CD14-positive monocyte (primary cell): ENCODE measurements at regions not wholly inside any gene's neighbourhood (a gene's known extent, or its start where the extent isn't known, plus 50 kb on each side); places are given as distances from the start of the nearest gene placed in this dataset.

Source experiments
- DNase-seq, 3 donors: peaks; one replicate each; pipeline ENCODE4 v3.0.0-alpha.2; 2011 to 2022
- H2AFZ ChIP-seq: 2 replicates; pipeline ENCODE4 v1.6.0; 2012; ENCODE audit warnings: mild to moderate bottlenecking, low read depth, low read length, inconsistent platforms; ENCODE audit not compliant: insufficient read depth, poor library complexity, severe bottlenecking
- H3K27ac ChIP-seq, 2 donors: 1 replicate in 1 of 2; 2 replicates in 1 of 2; pipeline ENCODE4 v1.5.1; 2012 to 2013; ENCODE audit warnings: low read length in 2 of 2, control low read depth in 1 of 2, inconsistent platforms in 1 of 2, low read depth in 1 of 2, mild to moderate bottlenecking in 1 of 2
- H3K27me3 ChIP-seq, 2 donors: one replicate each; pipeline versions ENCODE4 v1.6.0 to v1.6.1; 2011 to 2013; ENCODE audit warnings: low read length in 2 of 2; ENCODE audit not compliant: control insufficient read depth in 2 of 2, insufficient read depth in 2 of 2
- H3K36me3 ChIP-seq, 2 donors: replicated peaks in 1 of 2; 1 replicate in 1 of 2; 2 replicates in 1 of 2; pipeline versions ENCODE4 v1.5.1 to v1.6.1; 2012 to 2013; ENCODE audit warnings: low read length in 2 of 2, control low read depth in 1 of 2, inconsistent platforms in 1 of 2, mild to moderate bottlenecking in 1 of 2; ENCODE audit not compliant: insufficient read depth in 2 of 2, control insufficient read depth in 1 of 2
- H3K4me1 ChIP-seq, 2 donors: 1 replicate in 1 of 2; 2 replicates in 1 of 2; pipeline versions ENCODE4 v1.5.1 to v1.6.1; 2012 to 2013; ENCODE audit warnings: low read length in 2 of 2, control low read depth in 1 of 2, inconsistent platforms in 1 of 2, mild to moderate bottlenecking in 1 of 2, moderate library complexity in 1 of 2; ENCODE audit not compliant: insufficient read depth in 2 of 2, control insufficient read depth in 1 of 2
- H3K4me2 ChIP-seq: replicated peaks from 2 replicates; pipeline ENCODE3; 2012; ENCODE audit warnings: low read length, moderate library complexity, mild to moderate bottlenecking; ENCODE audit not compliant: poor library complexity, severe bottlenecking; ENCODE audit errors: extremely low read depth
- H3K4me3 ChIP-seq, 3 experiments: fragments of 200-600 bp in 1 of 3; sonication (generic) in 1 of 3; replicated peaks in 1 of 3; 1 replicate in 2 of 3; 2 replicates in 1 of 3; pipeline ENCODE4 v1.5.1; 2011 to 2013; ENCODE audit warnings: low read length in 3 of 3, mild to moderate bottlenecking in 3 of 3, control low read depth in 2 of 3, low read depth in 2 of 3, inconsistent platforms in 1 of 3, moderate library complexity in 1 of 3
- H3K79me2 ChIP-seq: 2 replicates; pipeline ENCODE4 v1.6.0; 2012; ENCODE audit warnings: mild to moderate bottlenecking, control low read depth, inconsistent platforms, low read length, moderate library complexity; ENCODE audit not compliant: insufficient read depth
- H3K9ac ChIP-seq: 2 replicates; pipeline ENCODE4 v1.6.0; 2017; ENCODE audit warnings: low read length, mild to moderate bottlenecking; ENCODE audit not compliant: insufficient read depth, poor library complexity, severe bottlenecking
- H3K9me3 ChIP-seq, 2 donors: replicated peaks in 1 of 2; 1 replicate in 1 of 2; 2 replicates in 1 of 2; pipeline versions ENCODE4 v1.5.1 to v1.6.1; 2012 to 2013; ENCODE audit warnings: low read length in 2 of 2, control low read depth in 1 of 2; ENCODE audit not compliant: control insufficient read depth in 1 of 2, insufficient read depth in 1 of 2
- H4K20me1 ChIP-seq: 2 replicates; pipeline ENCODE4 v1.6.0; 2012; ENCODE audit warnings: mild to moderate bottlenecking, low read length, control low read depth, moderate library complexity; ENCODE audit not compliant: insufficient read depth
- H3K27ac Mint-ChIP-seq, 7 donors: one replicate each; pipeline ENCODE4 v1.8.0; 2020; ENCODE audit warnings: mild to moderate bottlenecking in 7 of 7, mixed read lengths in 7 of 7, moderate library complexity in 6 of 7, inconsistent platforms in 2 of 7
- H3K27me3 Mint-ChIP-seq, 3 donors: one replicate each; pipeline ENCODE4 v1.8.0; 2021 to 2022; ENCODE audit warnings: low read depth in 3 of 3, mild to moderate bottlenecking in 3 of 3, mixed read lengths in 3 of 3, moderate library complexity in 3 of 3, inconsistent platforms in 1 of 3
- H3K36me3 Mint-ChIP-seq, 2 donors: one replicate each; pipeline ENCODE4 v1.8.0; 2020; ENCODE audit warnings: mixed read lengths in 2 of 2, inconsistent platforms in 1 of 2, mild to moderate bottlenecking in 1 of 2
- H3K4me1 Mint-ChIP-seq: one replicate; pipeline ENCODE4 v1.8.0; 2020; ENCODE audit warnings: mild to moderate bottlenecking, mixed read lengths
- H3K4me3 Mint-ChIP-seq, 2 donors: one replicate each; pipeline ENCODE4 v1.8.0; 2020; ENCODE audit warnings: mild to moderate bottlenecking in 2 of 2, mixed read lengths in 2 of 2, moderate library complexity in 1 of 2
- H3K9me3 Mint-ChIP-seq, 7 donors: one replicate each; pipeline ENCODE4 v1.8.0; 2020 to 2022; ENCODE audit warnings: mixed read lengths in 7 of 7, mild to moderate bottlenecking in 6 of 7, moderate library complexity in 6 of 7, inconsistent platforms in 2 of 7
- WGBS: methylation state at CpG from one replicate; pipeline ENCODE4 v1.1.5; 2013; ENCODE audit warnings: missing lambda C conversion rate; ENCODE audit not compliant: insufficient coverage; 5-methylcytosine and 5-hydroxymethylcytosine counted together
- intact Hi-C, 2 donors: fragments of 100-400 bp; cut with micrococcal nuclease; formaldehyde crosslinking; loops; one replicate each; pipeline versions ENCODE4 v1.15.0 to v1.15.1; 2023
- TF ChIP-seq, protein P1 (sequence below): fragments of 200-600 bp; IDR thresholded peaks from one replicate; pipeline ENCODE4 v1.8.0; 2022; ENCODE audit warnings: antibody characterized with exemption, mild to moderate bottlenecking

DNA sequence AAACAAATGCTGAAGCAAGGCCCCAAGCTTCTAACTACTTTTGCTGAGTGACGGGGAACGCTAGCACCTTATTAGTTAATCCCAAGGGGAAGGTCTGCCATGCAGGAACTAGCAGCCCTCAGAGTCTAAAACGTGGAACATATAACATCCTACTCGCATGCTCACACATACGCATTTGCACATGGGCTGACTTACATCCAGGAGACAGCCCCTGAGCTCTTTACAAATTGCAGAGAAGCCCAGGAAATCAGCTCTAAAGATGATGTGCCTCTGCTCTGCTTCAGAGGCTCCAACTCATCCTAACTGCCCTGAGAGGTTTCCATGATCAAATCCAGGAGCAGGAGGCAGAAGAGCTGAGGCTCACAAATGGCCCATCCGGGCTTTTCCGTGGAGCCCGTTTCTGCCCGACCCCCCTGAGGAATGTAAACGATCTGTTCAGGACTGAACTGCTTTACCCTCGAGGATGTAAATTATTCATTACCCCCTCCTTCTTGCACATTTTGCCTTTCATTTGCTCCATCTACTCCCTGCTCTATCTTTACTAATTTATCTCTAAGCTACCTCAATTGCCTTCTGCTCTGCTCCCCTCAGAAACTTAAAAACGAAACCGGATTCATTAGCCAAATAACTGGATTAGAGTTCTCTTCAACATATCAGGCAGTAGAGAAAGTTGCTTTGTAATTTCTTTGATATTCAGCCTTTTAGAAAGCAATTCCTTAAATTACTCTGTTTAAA, 141.9 kb upstream of the CCDC54 start:
- TF ChIP-seq, protein P1, sequence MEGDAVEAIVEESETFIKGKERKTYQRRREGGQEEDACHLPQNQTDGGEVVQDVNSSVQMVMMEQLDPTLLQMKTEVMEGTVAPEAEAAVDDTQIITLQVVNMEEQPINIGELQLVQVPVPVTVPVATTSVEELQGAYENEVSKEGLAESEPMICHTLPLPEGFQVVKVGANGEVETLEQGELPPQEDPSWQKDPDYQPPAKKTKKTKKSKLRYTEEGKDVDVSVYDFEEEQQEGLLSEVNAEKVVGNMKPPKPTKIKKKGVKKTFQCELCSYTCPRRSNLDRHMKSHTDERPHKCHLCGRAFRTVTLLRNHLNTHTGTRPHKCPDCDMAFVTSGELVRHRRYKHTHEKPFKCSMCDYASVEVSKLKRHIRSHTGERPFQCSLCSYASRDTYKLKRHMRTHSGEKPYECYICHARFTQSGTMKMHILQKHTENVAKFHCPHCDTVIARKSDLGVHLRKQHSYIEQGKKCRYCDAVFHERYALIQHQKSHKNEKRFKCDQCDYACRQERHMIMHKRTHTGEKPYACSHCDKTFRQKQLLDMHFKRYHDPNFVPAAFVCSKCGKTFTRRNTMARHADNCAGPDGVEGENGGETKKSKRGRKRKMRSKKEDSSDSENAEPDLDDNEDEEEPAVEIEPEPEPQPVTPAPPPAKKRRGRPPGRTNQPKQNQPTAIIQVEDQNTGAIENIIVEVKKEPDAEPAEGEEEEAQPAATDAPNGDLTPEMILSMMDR: no peak
- Mint-ChIP-seq H3K9me3 (no peaks in the 10 kb centered on the region), H3K36me3 (no peaks in the 10 kb centered on the region), H3K4me1 (peaks cover 9% of the 10 kb centered on the region), H3K27ac (no peak overlapping the region), H3K27me3 (peaks cover 0 to 3% (median 1%) of the 10 kb centered on the region in 3 donors), H3K4me3 (peak overlapping the region; percentile 59 to 72)
- H3K27me3 ChIP-seq: no peaks in the 10 kb centered on the region
- WGBS: 91% methylated on average over 10 of the region's 13 CpGs
- H3K79me2 ChIP-seq: no peaks in the 10 kb centered on the region
- H2AFZ ChIP-seq: peak overlapping the region; percentile 56
- H4K20me1 ChIP-seq: no peaks in the 10 kb centered on the region
- H3K4me3 ChIP-seq: peak overlapping the region; percentile 16 to 63 (median 26)
- no peak for DNase-seq
- intact Hi-C loops: loop anchor here in 1 of 2 donors (10.0 kb wide), 1 partner anchor 189 kb away; no protein-coding TSS in a partner anchor
- peak overlapping the region; percentile 69 for H3K4me2 ChIP-seq
- H3K4me1 ChIP-seq: peaks cover 5 to 8% of the 10 kb centered on the region in 2 donors
- no peak overlapping the region for H3K27ac ChIP-seq
- H3K36me3 ChIP-seq: no peaks in the 10 kb centered on the region
- no peak overlapping the region for H3K9ac ChIP-seq
- H3K9me3 ChIP-seq: no peaks in the 10 kb centered on the region

- intact Hi-C loops: loop anchor here in 1 of 2 donors (10.0 kb wide), 1 partner anchor 189 kb away; no protein-coding TSS in a partner anchor
- Mint-ChIP-seq H3K9me3 (no peaks in the 10 kb centered on the region), H3K36me3 (no peaks in the 10 kb centered on the region), H3K27ac (no peak overlapping the region), H3K4me1 (peaks cover 12% of the 10 kb centered on the region), H3K27me3 (peaks cover 0 to 3% (median 1%) of the 10 kb centered on the region in 3 donors), H3K4me3 (peak overlapping the region; percentile 59 to 72)
- peak overlapping the region; percentile 56 for H2AFZ ChIP-seq
- peak overlapping the region; percentile 16 to 63 (median 26) for H3K4me3 ChIP-seq
- peak overlapping the region; percentile 69 for H3K4me2 ChIP-seq
- 10% methylated on average over 3 of the region's 5 CpGs for WGBS
- no peak overlapping the region for H3K27ac ChIP-seq
- TF ChIP-seq, protein P1: peak; percentile 88
- peak; percentile 44 to 62 (median 56) for DNase-seq
- no peaks in the 10 kb centered on the region for H4K20me1 ChIP-seq
- H3K79me2 ChIP-seq: no peaks in the 10 kb centered on the region
- peaks cover 10 to 11% of the 10 kb centered on the region in 2 donors for H3K4me1 ChIP-seq
- no peaks in the 10 kb centered on the region for H3K27me3 ChIP-seq
- no peaks in the 10 kb centered on the region for H3K9me3 ChIP-seq
- no peaks in the 10 kb centered on the region for H3K36me3 ChIP-seq
- H3K9ac ChIP-seq: no peak overlapping the region
These were observed 141.3 kb upstream of the CCDC54 start for GRCh38 chr3:107235928-107236315.
